GM18498 (cell line): ENCODE measurements at regions not wholly inside any gene's neighbourhood (a gene's known extent, or its start where the extent isn't known, plus 50 kb on each side); places are given as distances from the start of the nearest gene placed in this dataset.

Source experiments
- ATAC-seq: cut with Tn5 transposase; IDR thresholded peaks from one replicate; pipeline ENCODE4 v1.9.1; 2021; ENCODE audit warnings: mild to moderate bottlenecking, moderate library complexity; ENCODE audit not compliant: unreplicated experiment

DNA sequence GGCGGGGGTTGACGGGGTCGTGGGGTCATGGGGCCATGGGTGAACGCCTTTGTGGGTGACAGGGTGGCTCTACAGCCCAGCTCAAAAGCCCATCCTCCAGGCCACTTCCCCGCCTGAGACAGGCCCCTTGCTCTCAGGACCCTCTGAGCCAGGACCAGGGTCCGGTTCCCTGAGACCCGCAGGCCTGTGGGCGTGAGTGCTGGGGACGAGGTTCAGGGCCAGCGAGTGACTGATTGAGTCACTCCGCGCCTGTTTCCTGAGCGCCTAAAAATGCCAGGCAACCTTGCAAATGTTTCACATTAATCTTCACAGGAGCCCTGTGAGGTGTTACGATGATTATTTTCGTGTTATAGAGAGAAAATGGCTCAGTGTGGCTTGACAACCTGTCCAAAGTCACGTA, 97.8 kb downstream of the ZNF674 start:
- ATAC-seq = no peak

GRCh38 chrX:46446727-46447378, 98.4 kb downstream of the ZNF674 start:
- ATAC-seq = peak; percentile 93

DNA sequence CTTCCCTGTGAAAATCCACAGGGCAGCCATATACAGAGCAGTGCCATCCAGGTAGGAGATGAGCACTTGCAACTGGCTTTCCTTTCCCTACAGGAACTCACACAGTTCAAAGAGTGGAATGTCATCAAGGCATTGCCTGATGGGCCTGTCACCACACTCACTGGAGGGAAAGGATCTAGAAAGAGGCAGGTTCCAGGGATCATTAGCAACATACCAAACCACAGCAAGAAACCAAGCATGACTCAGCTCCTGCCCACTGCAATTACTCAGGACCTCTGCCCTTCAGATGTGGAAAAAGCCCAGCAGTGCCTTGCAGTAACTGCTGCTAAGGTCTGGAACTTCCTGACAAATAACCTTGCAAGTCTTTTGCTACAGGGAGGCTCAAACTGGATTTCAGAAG, 101.2 kb downstream of the ZNF674 start:
- no peak for ATAC-seq

DNA sequence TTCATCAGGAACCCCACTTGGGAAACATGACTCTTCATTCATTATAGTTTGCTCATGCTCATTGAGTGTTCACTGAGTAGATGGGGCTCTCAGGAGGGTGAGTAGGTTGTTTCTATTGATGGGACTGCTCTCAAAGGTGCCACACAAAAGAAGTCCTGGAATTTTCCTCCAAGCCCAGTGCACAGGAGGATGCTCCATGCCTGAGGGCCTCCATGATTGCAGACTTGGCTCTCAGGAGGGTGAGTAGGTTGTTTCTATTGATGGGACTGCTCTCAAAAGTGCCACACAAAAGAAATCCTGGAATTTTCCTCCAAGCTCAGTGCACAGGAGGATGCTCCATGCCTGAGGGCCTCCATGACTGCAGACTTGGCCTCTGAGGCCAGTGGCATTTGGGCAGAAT, 108.5 kb downstream of the ZNF674 start:
- ATAC-seq = no peak

GRCh38 chrX:46433892-46434291, 111.3 kb downstream of the ZNF674 start:
- no peak for ATAC-seq

- ATAC-seq = no peak
These were observed 136.4 kb downstream of the ZNF674 start for GRCh38 chrX:46408553-46409407.

- ATAC-seq = no peak
These were observed 137.5 kb downstream of the ZNF674 start for GRCh38 chrX:46407753-46408130.

DNA sequence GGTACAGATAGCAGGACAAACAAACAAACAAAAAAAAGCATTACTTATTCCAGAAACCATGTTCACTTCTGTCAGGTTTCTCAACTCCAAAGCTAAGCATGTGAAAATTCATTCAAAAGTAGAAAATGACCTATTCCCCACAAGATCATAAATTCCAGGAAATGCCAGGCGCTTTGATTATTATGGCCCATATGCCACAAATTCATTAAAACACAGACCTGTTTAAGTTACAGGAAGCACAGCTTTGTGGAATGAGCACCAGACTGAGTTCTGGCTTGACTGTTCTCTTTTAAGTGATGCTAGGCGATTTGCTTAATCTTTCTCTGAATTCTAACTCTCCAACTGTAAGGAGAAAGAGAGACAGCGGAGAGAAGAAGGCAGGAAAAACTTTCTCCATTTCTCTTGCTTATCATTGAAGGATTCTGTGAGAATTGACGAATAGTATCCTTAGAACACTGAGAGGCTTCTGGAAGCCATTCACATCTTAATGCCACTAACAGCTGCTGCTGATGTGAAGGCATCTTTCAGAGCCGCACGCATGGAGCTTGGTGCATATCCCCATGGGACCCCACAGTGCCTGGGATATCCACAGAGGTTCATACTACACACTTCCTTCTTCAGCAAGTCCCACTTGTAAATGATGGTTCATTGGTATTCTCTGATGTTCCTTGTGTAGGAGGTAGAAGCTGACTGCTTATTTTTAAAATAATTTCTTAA, 138.0 kb downstream of the ZNF674 start:
- no peak for ATAC-seq

GRCh38 chrX:46404774-46405173, 140.4 kb downstream of the ZNF674 start:
- no peak for ATAC-seq

GRCh38 chrX:46400530-46401443, 144.4 kb downstream of the ZNF674 start:
- ATAC-seq = no peak

DNA sequence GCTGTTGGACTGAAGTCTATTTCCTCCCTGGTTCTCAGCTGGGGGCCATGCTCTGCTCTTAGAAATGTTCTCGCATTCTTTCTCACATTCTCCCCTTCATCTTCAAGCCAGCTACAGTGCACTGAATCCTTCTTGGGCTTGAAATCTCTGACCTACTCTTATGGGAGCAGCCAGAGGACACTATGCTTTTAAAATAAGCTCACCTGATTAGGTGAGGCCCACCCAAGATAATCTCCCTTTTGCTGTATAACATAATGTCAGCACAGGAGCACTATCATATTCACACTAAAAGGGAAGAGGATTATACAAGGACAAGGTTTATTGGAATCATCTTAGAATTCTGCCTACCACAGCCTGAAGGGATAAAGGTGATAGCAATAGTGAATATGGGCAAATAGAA, 146.3 kb downstream of the ZNF674 start:
- ATAC-seq = no peak

GRCh38 chrX:46398126-46398525, 147.1 kb downstream of the ZNF674 start:
- ATAC-seq = no peak

DNA sequence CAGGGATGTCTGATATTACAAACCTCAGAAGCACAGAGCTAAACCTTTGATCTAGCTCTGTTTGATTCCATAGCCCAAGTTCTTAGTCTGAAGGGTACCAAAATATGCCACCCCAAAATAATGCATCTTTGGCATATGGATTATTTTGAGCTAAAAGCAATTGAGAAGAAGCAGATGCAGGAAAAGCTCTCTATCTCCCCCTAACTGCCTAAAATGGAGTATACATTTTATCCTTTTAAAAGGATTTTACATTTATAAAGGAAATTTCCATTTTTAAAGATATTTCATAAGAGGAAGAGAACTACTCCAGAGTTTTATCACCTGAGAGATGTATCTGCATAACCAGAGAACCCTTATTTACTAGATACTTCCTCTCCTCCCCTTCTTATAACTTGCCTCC, 158.7 kb downstream of the ZNF674 start:
- ATAC-seq = no peak

DNA sequence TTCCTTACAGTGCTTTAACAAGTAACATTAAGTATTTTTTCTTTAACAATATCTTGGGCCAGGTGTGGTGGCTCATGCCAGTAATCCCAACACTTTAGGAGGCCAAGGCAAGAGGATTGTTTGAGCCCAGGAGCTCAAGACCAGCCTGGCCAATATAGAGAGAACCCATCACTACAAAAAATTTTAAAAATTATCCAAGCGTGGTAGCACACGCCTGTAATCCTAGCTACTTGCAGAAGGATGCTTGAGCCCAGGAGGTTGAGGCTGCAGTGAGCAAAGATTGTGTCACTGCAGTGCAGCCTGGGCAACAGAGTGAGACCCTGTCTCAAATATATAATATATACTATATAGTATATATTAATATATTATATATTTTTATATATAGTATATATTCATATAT, 162.2 kb downstream of the ZNF674 start:
- ATAC-seq = no peak

GRCh38 chrX:46382595-46382994, 162.6 kb downstream of the ZNF674 start:
- no peak for ATAC-seq

- ATAC-seq = no peak
These were observed 163.6 kb downstream of the ZNF674 start for GRCh38 chrX:46381630-46382029.

DNA sequence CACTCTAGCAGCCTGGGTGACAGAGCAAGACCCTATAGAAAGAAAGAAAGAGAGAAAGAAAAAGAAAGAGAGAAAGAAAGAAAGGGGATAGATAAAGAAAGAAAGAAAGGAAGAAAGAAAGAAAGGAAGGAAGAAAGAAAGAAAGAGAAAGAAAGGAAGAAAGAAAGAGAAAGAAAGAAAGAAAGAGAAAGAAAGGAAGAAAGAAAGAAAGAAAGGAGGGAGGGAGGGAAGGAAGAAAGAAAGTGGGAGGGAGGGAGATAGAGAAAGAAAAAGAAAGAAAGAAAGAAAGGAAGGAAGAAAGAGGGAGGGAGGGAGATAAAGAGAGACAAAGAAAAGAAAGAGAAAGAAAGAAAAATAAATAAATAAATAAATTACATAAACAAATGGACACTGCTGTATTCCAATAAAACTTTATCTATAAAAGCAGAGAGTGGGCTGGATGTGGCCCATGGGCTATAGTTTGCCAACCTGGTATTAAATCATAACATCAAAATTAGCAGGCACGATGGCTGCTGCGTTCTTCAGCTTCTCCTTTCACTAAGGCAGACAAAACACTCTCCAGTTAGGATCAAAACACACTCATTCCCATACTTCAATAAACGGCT, 165.0 kb downstream of the ZNF674 start:
- no peak for ATAC-seq

- ATAC-seq = peak; percentile 52
These were observed 168.9 kb downstream of the ZNF674 start for GRCh38 chrX:46376246-46376885.

GRCh38 chrX:46375831-46376230, 169.4 kb downstream of the ZNF674 start:
- no peak for ATAC-seq

DNA sequence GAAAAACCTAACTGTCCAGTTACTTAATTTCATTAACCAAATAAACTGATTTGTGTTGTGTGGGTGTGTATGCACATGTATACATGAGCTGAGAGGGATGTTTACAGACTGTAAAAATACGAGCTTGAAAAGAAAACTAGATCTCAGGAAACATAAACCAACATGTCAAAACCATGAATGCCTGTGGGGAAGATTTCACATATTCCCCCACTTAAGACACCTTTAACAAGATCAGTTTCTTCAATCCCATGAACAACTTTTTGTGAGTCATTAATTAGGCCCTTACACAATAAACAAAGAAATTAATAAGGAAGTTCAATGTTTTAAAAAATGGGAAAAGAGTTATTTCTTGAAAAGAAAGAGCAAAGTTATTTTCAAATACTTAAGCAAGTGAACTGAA, 170.8 kb downstream of the ZNF674 start:
- no peak for ATAC-seq
